OCI-LY3 (cell line): ENCODE measurements at regions not wholly inside any gene's neighbourhood (a gene's known extent, or its start where the extent isn't known, plus 50 kb on each side); places are given as distances from the start of the nearest gene placed in this dataset.

Experiments
- CTCF ChIP-seq: fragments of 200-600, 300-600 bp; sonication (generic); IDR thresholded peaks from 2 replicates; pipeline ENCODE4 v1.5.1; 2014; ENCODE audit warnings: antibody characterized with exemption, low read length, low read depth
- EZH2phosphoT487 ChIP-seq: fragments of 200-600 bp; shearing (Covaris generic); IDR thresholded peaks from 2 replicates; pipeline ENCODE4 v1.6.1; 2018; ENCODE audit warnings: antibody characterized with exemption, mixed run types, low read depth

- TF ChIP-seq CTCF (no peak), EZH2phosphoT487 (no peak)
Measured at GRCh38 chr6:18335948-18336347, 51.2 kb upstream of the RNF144B start.
